K562 (cell line): ENCODE measurements at regions not wholly inside any gene's neighbourhood (a gene's known extent, or its start where the extent isn't known, plus 50 kb on each side); places are given as distances from the start of the nearest gene placed in this dataset.

Source experiments
- DPF2 ChIP-seq: fragments of 450-650 bp; IDR thresholded peaks from 2 replicates; pipeline ENCODE4 v1.6.1; 2016
- GATAD2B ChIP-seq: fragments of 450-650 bp; IDR thresholded peaks from 2 replicates; pipeline ENCODE4 v1.6.1; 2017; ENCODE audit warnings: mild to moderate bottlenecking, borderline replicate concordance
- KAT2B ChIP-seq: IDR thresholded peaks from one replicate; pipeline ENCODE4 v1.6.1; 2012; ENCODE audit warnings: low read depth, mild to moderate bottlenecking, control low read depth, inconsistent platforms, low read length, moderate library complexity
- MAFG ChIP-seq: fragments of 450-650 bp; conservative IDR thresholded peaks from 2 replicates; pipeline ENCODE4 v1.6.1; 2016; ENCODE audit warnings: missing genetic modification characterization, missing compliant biosample characterization
- MCM7 ChIP-seq, 2 experiments: fragments of 450-650 bp; IDR thresholded peaks; 2 replicates each; pipeline ENCODE4 v1.6.1; 2016 to 2018
- NFATC3 ChIP-seq: fragments of 450-650 bp; IDR thresholded peaks from 2 replicates; pipeline ENCODE4 v1.6.1; 2017; ENCODE audit warnings: mild to moderate bottlenecking
- POU5F1 ChIP-seq: fragments of 150-350 bp; IDR thresholded peaks from 2 replicates; pipeline ENCODE4 v1.6.1; 2014; ENCODE audit warnings: borderline replicate concordance, low read length, low read depth, mild to moderate bottlenecking; ENCODE audit not compliant: partially characterized antibody
- RAD51 ChIP-seq: fragments of 450-650 bp; IDR thresholded peaks from 2 replicates; pipeline ENCODE4 v1.7.1; 2016; ENCODE audit warnings: low read depth, mild to moderate bottlenecking, borderline replicate concordance
- RBM14 ChIP-seq: fragments of 200-400 bp; formaldehyde crosslinking; IDR thresholded peaks from 2 replicates; pipeline ENCODE4 v1.6.1; 2018; ENCODE audit warnings: low read depth, mild to moderate bottlenecking, low read length, moderate library complexity, borderline replicate concordance; ENCODE audit not compliant: insufficient read depth
- SP1 ChIP-seq: sonication (generic); formaldehyde crosslinking; IDR thresholded peaks from 2 replicates; pipeline ENCODE4 v1.8.1; 2022; ENCODE audit warnings: mild to moderate bottlenecking, missing genetic modification reagents
- ZNF140 ChIP-seq: fragments of 250-450 bp; sonication (Bioruptor Pico); IDR thresholded peaks from 2 replicates; pipeline ENCODE4 v1.8.0; 2021; ENCODE audit warnings: moderate library complexity, mild to moderate bottlenecking, inconsistent platforms
- TF ChIP-seq, protein P1 (sequence below), 2 experiments: fragments of 450-650 bp; formaldehyde crosslinking in 1 of 2; IDR thresholded peaks; 2 replicates each; pipeline versions ENCODE4 v1.4.0 to v1.6.1; 2014 to 2020; ENCODE audit warnings: mild to moderate bottlenecking in 2 of 2, borderline replicate concordance in 1 of 2, low read depth in 1 of 2

DNA sequence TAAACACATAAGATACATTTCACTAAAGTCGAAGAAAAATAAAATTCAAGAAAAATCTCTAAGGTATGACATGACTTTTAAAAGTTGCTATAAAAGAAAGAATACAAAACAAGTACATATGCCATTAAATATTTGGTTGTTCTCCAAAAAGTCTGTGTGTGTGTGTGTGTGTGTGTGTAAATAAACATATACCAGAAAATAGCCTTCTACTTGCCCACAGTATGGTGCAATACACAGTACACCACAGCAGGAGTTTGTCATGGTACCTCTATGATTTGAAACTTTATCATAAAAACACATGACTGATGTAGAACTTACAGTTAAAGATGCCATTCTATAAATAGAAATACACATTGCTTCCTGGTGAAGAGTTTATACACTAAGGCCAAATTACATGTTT is 692.7 kb upstream of the MGAT4C start (continued):
- TF ChIP-seq, protein P1, sequence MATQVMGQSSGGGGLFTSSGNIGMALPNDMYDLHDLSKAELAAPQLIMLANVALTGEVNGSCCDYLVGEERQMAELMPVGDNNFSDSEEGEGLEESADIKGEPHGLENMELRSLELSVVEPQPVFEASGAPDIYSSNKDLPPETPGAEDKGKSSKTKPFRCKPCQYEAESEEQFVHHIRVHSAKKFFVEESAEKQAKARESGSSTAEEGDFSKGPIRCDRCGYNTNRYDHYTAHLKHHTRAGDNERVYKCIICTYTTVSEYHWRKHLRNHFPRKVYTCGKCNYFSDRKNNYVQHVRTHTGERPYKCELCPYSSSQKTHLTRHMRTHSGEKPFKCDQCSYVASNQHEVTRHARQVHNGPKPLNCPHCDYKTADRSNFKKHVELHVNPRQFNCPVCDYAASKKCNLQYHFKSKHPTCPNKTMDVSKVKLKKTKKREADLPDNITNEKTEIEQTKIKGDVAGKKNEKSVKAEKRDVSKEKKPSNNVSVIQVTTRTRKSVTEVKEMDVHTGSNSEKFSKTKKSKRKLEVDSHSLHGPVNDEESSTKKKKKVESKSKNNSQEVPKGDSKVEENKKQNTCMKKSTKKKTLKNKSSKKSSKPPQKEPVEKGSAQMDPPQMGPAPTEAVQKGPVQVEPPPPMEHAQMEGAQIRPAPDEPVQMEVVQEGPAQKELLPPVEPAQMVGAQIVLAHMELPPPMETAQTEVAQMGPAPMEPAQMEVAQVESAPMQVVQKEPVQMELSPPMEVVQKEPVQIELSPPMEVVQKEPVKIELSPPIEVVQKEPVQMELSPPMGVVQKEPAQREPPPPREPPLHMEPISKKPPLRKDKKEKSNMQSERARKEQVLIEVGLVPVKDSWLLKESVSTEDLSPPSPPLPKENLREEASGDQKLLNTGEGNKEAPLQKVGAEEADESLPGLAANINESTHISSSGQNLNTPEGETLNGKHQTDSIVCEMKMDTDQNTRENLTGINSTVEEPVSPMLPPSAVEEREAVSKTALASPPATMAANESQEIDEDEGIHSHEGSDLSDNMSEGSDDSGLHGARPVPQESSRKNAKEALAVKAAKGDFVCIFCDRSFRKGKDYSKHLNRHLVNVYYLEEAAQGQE (IDR thresholded peaks at IDR 0.05; ENCODE audit: borderline replicate concordance): no peak
- TF ChIP-seq, protein P1 (CRISPR knock-in tag; IDR thresholded peaks at IDR 0.05; ENCODE audit: low read depth): no peak
- TF ChIP-seq GATAD2B (no peak), RBM14 (no peak), RAD51 (no peak), NFATC3 (no peak), DPF2 (no peak), MCM7 (IDR thresholded peaks at IDR 0.05) (no peak), POU5F1 (no peak), MAFG (tag) (no peak), ZNF140 (CRISPR knock-in tag) (no peak), KAT2B (no peak), SP1 (CRISPR knock-in tag) (no peak)
